GM11168 (cell line): ENCODE measurements at regions not wholly inside any gene's neighbourhood (a gene's known extent, or its start where the extent isn't known, plus 50 kb on each side); places are given as distances from the start of the nearest gene placed in this dataset.

Experiments
- in situ Hi-C: fragments of 300-500 bp; cut with MboI; formaldehyde crosslinking; loops from one replicate; pipeline ENCODE4 v1.12.0; 2022; ENCODE audit warnings: low sequenced_read_pairs; ENCODE audit not compliant: unreplicated experiment

DNA sequence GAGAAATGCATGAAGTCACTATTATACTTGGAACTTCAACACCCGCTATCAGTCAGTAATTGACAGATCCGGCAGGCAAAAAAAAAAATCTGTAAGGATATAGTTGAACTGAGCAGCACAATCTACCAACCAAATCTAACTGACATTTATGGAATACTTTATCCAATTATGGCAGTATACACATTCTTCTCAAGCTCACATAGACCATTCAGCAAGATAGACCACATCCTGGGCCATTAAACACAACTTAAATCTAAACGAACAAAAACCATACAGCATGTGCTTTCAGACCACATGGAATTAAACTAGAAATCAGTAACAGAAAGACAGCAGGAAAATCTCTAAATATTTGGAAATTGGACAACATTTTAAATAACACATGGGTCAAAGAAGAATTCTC lies 112.7 kb downstream of the MPP7 start:
- in situ Hi-C loops = loop anchor here (25.0 kb wide), 1 partner anchor 453 kb away; the partner anchor contains the start of gene MKX

GRCh38 chr10:28188526-28188925 lies 114.3 kb downstream of the MPP7 start:
- in situ Hi-C loops = loop anchor here (25.0 kb wide), 1 partner anchor 451 kb away; the partner anchor contains the start of gene MKX

- in situ Hi-C loops = loop anchor here (25.0 kb wide), 1 partner anchor 450 kb away; the partner anchor contains the start of gene MKX
These were observed 115.8 kb downstream of the MPP7 start for GRCh38 chr10:28186887-28187578.

GRCh38 chr10:28186461-28186860 lies 116.4 kb downstream of the MPP7 start:
- in situ Hi-C loops = loop anchor here (25.0 kb wide), 1 partner anchor 449 kb away; the partner anchor contains the start of gene MKX

DNA sequence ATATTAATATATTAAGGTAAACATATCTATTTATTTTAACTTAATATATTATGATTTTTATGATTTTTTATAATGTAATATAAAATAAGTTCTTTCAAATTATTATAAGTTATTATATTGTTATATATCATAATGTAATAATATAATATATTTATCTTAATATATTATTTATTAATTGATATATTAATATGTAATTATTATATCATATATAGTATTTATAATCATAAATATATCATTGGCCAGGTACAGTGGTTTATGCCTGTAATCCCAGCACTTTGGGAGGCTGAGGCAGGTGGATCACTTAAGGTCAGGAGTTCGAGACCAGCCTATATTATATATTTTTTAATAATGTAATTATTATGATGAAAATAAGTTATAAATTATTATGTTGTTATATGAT lies 118.1 kb downstream of the MPP7 start:
- in situ Hi-C loops = loop anchor here (25.0 kb wide), 1 partner anchor 448 kb away; the partner anchor contains the start of gene MKX

DNA sequence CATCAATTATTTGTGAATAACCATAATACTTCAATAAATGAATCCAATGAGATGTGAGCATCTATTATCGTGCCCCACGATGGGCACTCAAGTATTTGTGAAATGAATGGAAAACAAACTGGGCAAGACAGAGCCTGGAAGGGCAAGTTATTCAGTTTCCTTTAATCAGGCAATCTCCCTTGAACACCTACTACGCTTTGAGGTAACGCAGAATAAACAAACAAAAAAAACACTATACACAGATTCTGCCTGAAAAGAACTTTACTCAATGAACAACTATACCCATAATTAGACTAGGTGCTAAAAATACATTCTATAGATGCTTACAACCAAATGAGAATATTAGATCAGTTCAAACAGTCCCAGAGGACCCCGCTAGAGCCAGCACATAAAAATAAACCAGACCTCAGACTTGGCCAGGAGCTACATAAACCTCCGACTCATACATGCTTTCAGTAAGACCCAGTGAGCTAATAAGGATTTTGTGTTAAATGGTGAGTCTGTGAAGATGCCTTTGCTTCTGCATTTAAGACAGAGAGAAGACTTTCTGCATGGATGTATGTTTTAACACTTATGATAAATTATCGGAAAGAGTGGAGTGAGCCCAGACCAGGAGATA lies 121.3 kb downstream of the MPP7 start:
- in situ Hi-C loops = loop anchor here (25.0 kb wide), 1 partner anchor 444 kb away; the partner anchor contains the start of gene MKX

GRCh38 chr10:28180654-28181053 lies 122.2 kb downstream of the MPP7 start:
- in situ Hi-C loops = loop anchor here (25.0 kb wide), 1 partner anchor 443 kb away; the partner anchor contains the start of gene MKX

GRCh38 chr10:28179743-28180099 lies 123.1 kb downstream of the MPP7 start:
- in situ Hi-C loops = loop anchor here (25.0 kb wide), 1 partner anchor 442 kb away; the partner anchor contains the start of gene MKX

- in situ Hi-C loops = loop anchor here (25.0 kb wide), 1 partner anchor 442 kb away; the partner anchor contains the start of gene MKX
These were observed 123.7 kb downstream of the MPP7 start for GRCh38 chr10:28179006-28179742.

DNA sequence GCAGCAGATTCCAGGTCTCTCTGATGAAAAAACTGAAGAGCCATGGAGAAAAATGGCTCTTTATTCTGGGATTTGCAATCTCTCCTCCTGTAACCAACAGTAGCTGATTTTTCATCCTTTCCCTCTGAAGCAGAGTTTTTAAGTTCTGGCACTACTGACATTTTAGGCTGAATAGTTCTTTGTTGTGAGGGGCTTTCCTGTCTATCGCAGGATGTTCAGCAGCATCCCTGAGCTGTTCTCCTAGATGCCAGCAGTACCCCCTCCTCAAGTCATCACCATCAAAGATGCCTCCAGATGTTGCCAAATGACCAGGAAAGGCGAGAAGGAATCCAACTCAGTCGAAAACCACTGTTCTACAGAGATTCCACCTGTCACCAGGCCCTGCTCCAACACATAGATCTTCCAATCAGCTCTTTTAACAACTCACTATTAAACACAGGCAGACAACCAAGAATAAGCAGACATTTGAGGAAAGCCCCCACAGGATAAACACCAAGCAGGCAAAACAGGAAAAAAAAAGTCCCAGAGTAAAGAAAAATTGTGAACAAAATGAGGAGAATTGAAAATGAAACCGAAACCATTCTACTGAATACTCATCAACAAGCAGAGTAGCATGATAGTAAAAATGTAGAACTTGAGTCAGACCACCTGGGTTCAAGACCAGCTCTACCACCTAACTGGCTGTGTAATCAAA lies 124.8 kb downstream of the MPP7 start:
- in situ Hi-C loops = loop anchor here (25.0 kb wide), 1 partner anchor 441 kb away; the partner anchor contains the start of gene MKX

GRCh38 chr10:28176498-28176897 lies 126.4 kb downstream of the MPP7 start:
- in situ Hi-C loops = loop anchor here (25.0 kb wide), 1 partner anchor 439 kb away; the partner anchor contains the start of gene MKX

- in situ Hi-C loops = no loop called here
These were observed 130.6 kb downstream of the MPP7 start for GRCh38 chr10:28172223-28172610.

DNA sequence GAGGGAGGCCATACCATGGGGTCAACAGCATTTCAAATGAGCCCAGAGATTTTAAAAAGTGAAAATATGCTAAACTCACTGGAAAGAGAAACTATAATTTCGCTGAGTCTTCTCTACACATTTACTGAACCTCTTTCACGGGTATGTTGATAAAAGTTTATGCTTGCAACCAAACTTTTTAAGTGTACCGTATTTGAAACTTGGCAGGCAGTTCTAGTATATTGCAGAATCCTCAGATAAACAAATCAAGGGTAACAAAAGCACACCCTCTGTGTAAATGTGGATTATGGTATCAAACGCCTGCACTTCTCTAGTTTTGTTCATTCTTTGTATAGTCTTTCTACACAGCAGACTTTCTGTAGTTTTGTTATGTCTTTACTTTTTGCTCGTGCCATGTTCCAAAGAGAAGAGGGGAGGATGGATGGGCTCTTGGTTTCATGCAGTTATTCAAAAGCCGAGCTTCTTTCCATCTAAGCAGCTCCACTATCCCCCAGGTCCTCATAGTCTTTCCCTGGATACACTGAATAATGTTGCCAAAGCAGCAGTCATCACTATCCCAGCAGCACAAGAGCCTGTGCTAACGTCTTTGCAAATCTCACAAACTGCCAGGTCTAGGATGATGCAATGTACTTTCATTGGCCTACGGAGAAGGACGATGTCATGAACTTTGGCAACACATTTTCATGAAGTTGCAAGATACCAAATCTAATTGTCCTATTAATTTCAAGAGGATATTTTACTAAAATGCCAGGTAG lies 131.2 kb downstream of the MPP7 start:
- in situ Hi-C loops = no loop called here

DNA sequence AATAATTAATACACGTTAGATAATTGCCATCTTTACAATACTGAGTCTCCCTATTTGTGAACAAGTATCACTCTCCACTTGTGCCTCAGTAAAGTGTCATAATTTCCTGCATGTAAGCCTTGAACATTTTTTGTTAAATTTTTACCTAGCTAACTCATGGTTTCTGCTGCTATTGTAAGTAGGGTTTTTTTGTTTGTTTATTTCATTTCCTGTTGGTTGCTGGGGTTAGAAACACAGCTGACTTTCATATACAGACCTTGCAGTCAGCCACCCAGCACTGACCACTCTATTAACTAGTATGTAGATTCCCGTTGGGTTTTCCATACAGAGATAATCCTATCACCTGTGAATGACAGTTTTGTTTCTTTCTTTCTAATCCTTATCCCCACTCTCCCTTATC lies 133.3 kb downstream of the MPP7 start:
- in situ Hi-C loops = no loop called here

GRCh38 chr10:28160866-28161405 lies 141.9 kb downstream of the MPP7 start:
- in situ Hi-C loops = no loop called here

GRCh38 chr10:28157379-28157778 lies 145.5 kb downstream of the MPP7 start:
- in situ Hi-C loops = no loop called here

- in situ Hi-C loops = no loop called here
These were observed 147.1 kb downstream of the MPP7 start for GRCh38 chr10:28155726-28156125.

- in situ Hi-C loops = no loop called here
These were observed 151.2 kb downstream of the MPP7 start for GRCh38 chr10:28151636-28152035.

- in situ Hi-C loops = no loop called here
These were observed 150.9 kb upstream of the ODAD2 start for GRCh38 chr10:28149746-28150145.
